Keratinocyte (primary cell): ENCODE measurements at regions not wholly inside any gene's neighbourhood (a gene's known extent, or its start where the extent isn't known, plus 50 kb on each side); places are given as distances from the start of the nearest gene placed in this dataset.

Experiments used
- DNase-seq: peaks from one replicate; pipeline ENCODE4 v3.0.0-alpha.2; 2011; ENCODE audit warnings: low read depth, missing footprints, low spot score
- FAIRE-seq: peaks from 2 replicates; lab custom pipeline; 2011; peaks lifted over from hg19 to GRCh38; lab: Jason Lieb, UNC
- H2AFZ ChIP-seq: 2 replicates; pipeline ENCODE4 v1.6.0; 2012; ENCODE audit warnings: low read length, control low read depth, inconsistent platforms; ENCODE audit not compliant: control insufficient read depth
- H3K27ac ChIP-seq: 2 replicates; pipeline ENCODE4 v1.5.1; 2011; ENCODE audit warnings: low read length; ENCODE audit not compliant: control insufficient read depth, insufficient read depth
- H3K27me3 ChIP-seq: 3 replicates; pipeline ENCODE4 v1.6.0; 2011; ENCODE audit warnings: low read length; ENCODE audit not compliant: control insufficient read depth, insufficient read depth; ENCODE audit errors: extremely low read depth
- H3K36me3 ChIP-seq, 2 experiments: 2 replicates in 1 of 2; 3 replicates in 1 of 2; pipeline ENCODE4 v1.5.1; 2011; ENCODE audit warnings: low read length in 2 of 2, mild to moderate bottlenecking in 1 of 2; ENCODE audit not compliant: control insufficient read depth in 2 of 2, insufficient read depth in 2 of 2; ENCODE audit errors: extremely low read depth in 1 of 2
- H3K4me1 ChIP-seq: 3 replicates; pipeline ENCODE4 v1.5.1; 2011; ENCODE audit warnings: low read length; ENCODE audit not compliant: control insufficient read depth, insufficient read depth; ENCODE audit errors: extremely low read depth
- H3K4me2 ChIP-seq: 3 replicates; pipeline ENCODE4 v1.6.0; 2011; ENCODE audit warnings: low read depth, low read length; ENCODE audit not compliant: control insufficient read depth, insufficient read depth; ENCODE audit errors: extremely low read depth
- H3K4me3 ChIP-seq, 3 experiments: fragments of 200-600 bp in 1 of 3; sonication (generic) in 1 of 3; 2 replicates in 2 of 3; 3 replicates in 1 of 3; pipeline ENCODE4 v1.5.1; 2011 to 2016; ENCODE audit warnings: low read length in 3 of 3, mild to moderate bottlenecking in 3 of 3, control low read depth in 2 of 3, inconsistent platforms in 1 of 3, low read depth in 1 of 3, mixed read lengths in 1 of 3, mixed run types in 1 of 3, moderate library complexity in 1 of 3; ENCODE audit not compliant: control insufficient read depth in 2 of 3, insufficient read depth in 2 of 3; ENCODE audit errors: extremely low read depth in 1 of 3
- H3K79me2 ChIP-seq: 2 replicates; pipeline ENCODE4 v1.6.0; 2012; ENCODE audit warnings: low read length; ENCODE audit not compliant: control insufficient read depth, insufficient read depth
- H3K9ac ChIP-seq: 3 replicates; pipeline ENCODE4 v1.6.0; 2011; ENCODE audit warnings: low read length; ENCODE audit not compliant: control insufficient read depth, insufficient read depth; ENCODE audit errors: extremely low read depth
- H3K9me1 ChIP-seq: 3 replicates; pipeline ENCODE4 v1.6.0; 2011; ENCODE audit warnings: low read length; ENCODE audit not compliant: control insufficient read depth, insufficient read depth; ENCODE audit errors: extremely low read depth
- H3K9me3 ChIP-seq: 2 replicates; pipeline ENCODE4 v1.5.1; 2012; ENCODE audit warnings: low read depth, low read length; ENCODE audit not compliant: control insufficient read depth
- H4K20me1 ChIP-seq: 3 replicates; pipeline ENCODE4 v1.6.0; 2011; ENCODE audit warnings: low read length; ENCODE audit not compliant: control insufficient read depth, insufficient read depth; ENCODE audit errors: extremely low read depth
- CTCF ChIP-seq, 3 experiments: IDR thresholded peaks in 1 of 3; conservative IDR thresholded peaks in 1 of 3; optimal IDR thresholded peaks in 1 of 3; 2 replicates in 2 of 3; 3 replicates in 1 of 3; pipeline versions ENCODE3 to v1.5.1; 2011; ENCODE audit warnings: low read length in 3 of 3, mild to moderate bottlenecking in 3 of 3, moderate library complexity in 2 of 3, control low read depth in 1 of 3, inconsistent platforms in 1 of 3; ENCODE audit not compliant: insufficient read depth in 2 of 3; ENCODE audit errors: extremely low read depth in 1 of 3
- EZH2 ChIP-seq: IDR thresholded peaks from one replicate; pipeline ENCODE4 v1.6.1; 2012; ENCODE audit warnings: inconsistent platforms, mild to moderate bottlenecking, low read length, moderate library complexity
- dilution Hi-C: fragments of 300-500 bp; cut with MboI; formaldehyde crosslinking; loops from one replicate; pipeline ENCODE4 v1.7.0; 2020; ENCODE audit warnings: low sequenced_read_pairs; ENCODE audit not compliant: extremely low pct_ligation_motif_present

GRCh38 chr21:41668051-41668541, 98.8 kb downstream of the RIPK4 start:
- Histone ChIP-seq H2AFZ (no peak overlapping the region), H4K20me1 (no peaks in the 10 kb centered on the region), H3K4me3 (no peak overlapping the region), H3K27me3 (no peaks in the 10 kb centered on the region), H3K9me3 (no peaks in the 10 kb centered on the region), H3K9me1 (no peaks in the 10 kb centered on the region), H3K36me3 (no peaks in the 10 kb centered on the region), H3K4me1 (peaks cover 51% of the 10 kb centered on the region), H3K27ac (peak overlapping the region; percentile 37), H3K79me2 (no peaks in the 10 kb centered on the region), H3K4me2 (peak overlapping the region; percentile 9), H3K9ac (peak overlapping the region; percentile 66)
- dilution Hi-C loops = no loop called here
- FAIRE-seq (no peak), DNase-seq (no peak)
- TF ChIP-seq CTCF (optimal IDR thresholded peaks at IDR 0.05 in 1 of 3, IDR thresholded peaks at IDR 0.05 in 1 of 3, conservative IDR thresholded peaks at IDR 0.05 in 1 of 3; ENCODE audit: extremely low read depth in 1 of 3, insufficient read depth in 2 of 3, low read length in 3 of 3) (no peak), EZH2 (no peak)

- no peaks in the 10 kb centered on the region for H3K27me3 ChIP-seq
- no peak overlapping the region for H3K9ac ChIP-seq
- H3K79me2 ChIP-seq = no peaks in the 10 kb centered on the region
- no peak overlapping the region for H3K4me3 ChIP-seq
- dilution Hi-C loops = no loop called here
- no peaks in the 10 kb centered on the region for H3K9me3 ChIP-seq
- no peaks in the 10 kb centered on the region for H3K9me1 ChIP-seq
- DNase-seq = no peak
- TF ChIP-seq EZH2 (no peak), CTCF (optimal IDR thresholded peaks at IDR 0.05 in 1 of 3, IDR thresholded peaks at IDR 0.05 in 1 of 3, conservative IDR thresholded peaks at IDR 0.05 in 1 of 3; ENCODE audit: extremely low read depth in 1 of 3, insufficient read depth in 2 of 3, low read length in 3 of 3) (no peak)
- H2AFZ ChIP-seq = no peak overlapping the region
- peak; percentile 65 for FAIRE-seq
- H3K27ac ChIP-seq = no peak overlapping the region
- H4K20me1 ChIP-seq = no peaks in the 10 kb centered on the region
- peaks cover 54% of the 10 kb centered on the region for H3K4me1 ChIP-seq
- H3K4me2 ChIP-seq = no peak overlapping the region
- no peaks in the 10 kb centered on the region for H3K36me3 ChIP-seq
Measured at GRCh38 chr21:41667136-41667535, 99.7 kb downstream of the RIPK4 start.
